IMR-90 (cell line): ENCODE measurements at regions not wholly inside any gene's neighbourhood (a gene's known extent, or its start where the extent isn't known, plus 50 kb on each side); places are given as distances from the start of the nearest gene placed in this dataset.

Experiments used
- ATAC-seq: fragments of 200-7000 bp; cut with Tn5 transposase; 2 replicates; pipeline ENCODE4 v1.9.1; 2020; ENCODE audit warnings: low read depth, mild to moderate bottlenecking, moderate library complexity
- BruUV-seq: library from RNA; stranded (reverse); fragments of 400-500 nt; replicated peaks from 2 replicates; lab custom pipeline; 2021; lab: Mats Ljungman, UMichigan
- CTCF ChIA-PET: fragments of 300-600 bp; formaldehyde crosslinking; extraction: SDS; loops from one replicate; lab custom pipeline; 2021; ENCODE audit warnings: antibody characterized with exemption; lab: Yijun Ruan, JAX
- POLR2A ChIA-PET: fragments of 300-600 bp; sonication (Branson Sonifier 250); formaldehyde crosslinking; loops from one replicate; lab custom pipeline; 2022; ENCODE audit warnings: antibody characterized with exemption; ENCODE audit not compliant: unreplicated experiment; lab: Charles Lee
- DNase-seq: peaks from one replicate; pipeline ENCODE4 v3.0.0; 2013
- H2AFZ ChIP-seq: replicated peaks from 2 replicates; pipeline ENCODE3; 2013; ENCODE audit warnings: low read length, mild to moderate bottlenecking; ENCODE audit not compliant: poor library complexity
- H2AK5ac ChIP-seq: 2 replicates; pipeline ENCODE4 v1.6.1; 2013; ENCODE audit warnings: low read depth, low read length, inconsistent platforms
- H2AK9ac ChIP-seq: replicated peaks from 2 replicates; pipeline ENCODE3; 2013; ENCODE audit warnings: mild to moderate bottlenecking, low read depth, low read length, moderate library complexity; ENCODE audit not compliant: poor library complexity
- H2BK120ac ChIP-seq: 2 replicates; pipeline ENCODE4 v1.6.1; 2013; ENCODE audit warnings: low read depth, low read length, inconsistent platforms
- H2BK15ac ChIP-seq: 3 replicates; pipeline ENCODE4 v1.6.1; 2013; ENCODE audit warnings: low read depth, low read length, inconsistent platforms
- H2BK20ac ChIP-seq: 2 replicates; pipeline ENCODE4 v1.6.1; 2013; ENCODE audit warnings: low read depth, mild to moderate bottlenecking, inconsistent platforms, low read length, moderate library complexity
- H2BK5ac ChIP-seq: 2 replicates; pipeline ENCODE4 v1.6.1; 2013; ENCODE audit warnings: mild to moderate bottlenecking, low read depth, low read length, inconsistent platforms; ENCODE audit not compliant: poor library complexity, severe bottlenecking
- H3K14ac ChIP-seq: replicated peaks from 2 replicates; pipeline ENCODE4 v1.6.1; 2013; ENCODE audit warnings: low read depth, low read length, inconsistent platforms
- H3K18ac ChIP-seq: 2 replicates; pipeline ENCODE4 v1.6.1; 2013; ENCODE audit warnings: low read depth, low read length, control low read depth
- H3K23ac ChIP-seq: 2 replicates; pipeline ENCODE4 v1.6.1; 2013; ENCODE audit warnings: low read depth, low read length, inconsistent platforms
- H3K27ac ChIP-seq: 2 replicates; pipeline ENCODE4 v1.5.1; 2013; ENCODE audit warnings: mild to moderate bottlenecking, control low read depth, low read length; ENCODE audit not compliant: insufficient read depth
- H3K27me3 ChIP-seq: 2 replicates; pipeline ENCODE4 v1.6.1; 2013; ENCODE audit warnings: low read length; ENCODE audit not compliant: control insufficient read depth, insufficient read depth
- H3K36me3 ChIP-seq: 2 replicates; pipeline ENCODE4 v1.6.1; 2013; ENCODE audit warnings: low read length, mixed read lengths; ENCODE audit not compliant: control insufficient read depth, insufficient read depth
- H3K4ac ChIP-seq: 2 replicates; pipeline ENCODE4 v1.6.1; 2013; ENCODE audit warnings: low read depth, low read length, inconsistent platforms
- H3K4me1 ChIP-seq: 2 replicates; pipeline ENCODE4 v1.6.1; 2013; ENCODE audit warnings: low read length, mixed read lengths; ENCODE audit not compliant: control insufficient read depth, insufficient read depth
- H3K4me2 ChIP-seq: 2 replicates; pipeline ENCODE4 v1.6.1; 2013; ENCODE audit warnings: low read depth, mild to moderate bottlenecking, control low read depth, low read length, moderate library complexity
- H3K4me3 ChIP-seq: 2 replicates; pipeline ENCODE4 v1.5.1; 2013; ENCODE audit warnings: low read depth, mild to moderate bottlenecking, control low read depth, low read length, moderate library complexity; ENCODE audit not compliant: insufficient read depth
- H3K56ac ChIP-seq: 2 replicates; pipeline ENCODE4 v1.6.1; 2013; ENCODE audit warnings: low read length, inconsistent platforms; ENCODE audit not compliant: insufficient read depth; ENCODE audit errors: extremely low read depth
- H3K79me1 ChIP-seq, 2 experiments: 2 replicates each; pipeline ENCODE4 v1.6.1; 2013; ENCODE audit warnings: low read length in 2 of 2, inconsistent platforms in 1 of 2, low read depth in 1 of 2
- H3K9ac ChIP-seq: 2 replicates; pipeline ENCODE4 v1.6.1; 2013; ENCODE audit warnings: low read depth, low read length, control low read depth
- H3K9me1 ChIP-seq: 2 replicates; pipeline ENCODE4 v1.6.1; 2013; ENCODE audit warnings: low read length, inconsistent platforms; ENCODE audit not compliant: insufficient read depth
- H3K9me3 ChIP-seq: 2 replicates; pipeline ENCODE4 v1.6.1; 2013; ENCODE audit warnings: low read length; ENCODE audit not compliant: control insufficient read depth, insufficient read depth
- H4K20me1 ChIP-seq: 2 replicates; pipeline ENCODE4 v1.6.1; 2013; ENCODE audit warnings: low read length, inconsistent platforms; ENCODE audit not compliant: insufficient read depth
- H4K5ac ChIP-seq: 2 replicates; pipeline ENCODE4 v1.6.1; 2013; ENCODE audit warnings: mild to moderate bottlenecking, low read depth, low read length, control low read depth
- H4K8ac ChIP-seq, 2 experiments: 2 replicates each; pipeline ENCODE4 v1.6.1; 2013; ENCODE audit warnings: low read depth in 2 of 2, low read length in 2 of 2, control low read depth in 1 of 2, inconsistent platforms in 1 of 2
- H4K91ac ChIP-seq: 2 replicates; pipeline ENCODE4 v1.6.1; 2013; ENCODE audit warnings: low read depth, low read length, inconsistent platforms; ENCODE audit not compliant: insufficient read depth
- MXI1 ChIP-seq: IDR thresholded peaks from 2 replicates; pipeline ENCODE4 v1.6.1; 2012; ENCODE audit warnings: low read depth, mild to moderate bottlenecking, low read length, moderate library complexity, borderline replicate concordance
- NFE2L2 ChIP-seq: fragments of 150-350 bp; IDR thresholded peaks from 2 replicates; pipeline ENCODE4 v1.6.1; 2016; ENCODE audit warnings: low read depth, mild to moderate bottlenecking, low read length
- RFX5 ChIP-seq: IDR thresholded peaks from 2 replicates; pipeline ENCODE4 v1.8.0; 2012; ENCODE audit warnings: low read depth, mild to moderate bottlenecking, low read length, moderate library complexity
- SMC3 ChIP-seq: fragments of 150-350 bp; IDR thresholded peaks from 2 replicates; pipeline ENCODE4 v1.6.1; 2016; ENCODE audit warnings: low read depth, mild to moderate bottlenecking, antibody characterized with exemption, low read length, moderate library complexity
- WGBS, 2 experiments: methylation state at CpG; one replicate each; pipeline versions ENCODE4 v1.1.5 to v1.1.7; 2013; ENCODE audit warnings: missing lambda C conversion rate in 2 of 2; ENCODE audit not compliant: insufficient read length in 1 of 2; ENCODE audit errors: extremely low coverage in 2 of 2; 5-methylcytosine and 5-hydroxymethylcytosine counted together
- dilution Hi-C: fragments of 300-500 bp; cut with HindIII; formaldehyde crosslinking; loops from one replicate; pipeline ENCODE4 v1.14.3; 2018; ENCODE audit warnings: low sequenced_read_pairs; ENCODE audit not compliant: unreplicated experiment
- in situ Hi-C: fragments of 300-500 bp; cut with MboI; formaldehyde crosslinking; loops from 3 replicates; pipeline ENCODE4 v1.14.3; 2019; ENCODE audit warnings: low sequenced_read_pairs, inconsistent platforms, mixed read lengths
- intact Hi-C: fragments of 100-400 bp; cut with micrococcal nuclease; formaldehyde crosslinking; loops from 2 replicates; pipeline ENCODE4 v1.10.0; 2022
- TF ChIP-seq, protein P1 (sequence below): fragments of 150-350 bp; IDR thresholded peaks from 2 replicates; pipeline ENCODE4 v1.6.1; 2017; ENCODE audit warnings: mild to moderate bottlenecking, antibody characterized with exemption, low read length, low read depth

GRCh38 chr7:91412298-91412697 is 148.1 kb downstream of the FZD1 start:
- Histone ChIP-seq H2AK9ac (no peak overlapping the region), H2AK5ac (no peak overlapping the region), H2AFZ (no peak overlapping the region), H3K4ac (no peak overlapping the region), H2BK120ac (no peak overlapping the region), H3K79me1 (no peaks in the 10 kb centered on the region), H3K27me3 (no peaks in the 10 kb centered on the region; the same call in 1 of the 2 replicates), H3K14ac (no peak overlapping the region), H3K56ac (no peak overlapping the region), H3K36me3 (no peaks in the 10 kb centered on the region), H4K8ac (no peak overlapping the region), H3K27ac (no peak overlapping the region), H3K9me3 (no peaks in the 10 kb centered on the region), H3K4me1 (no peaks in the 10 kb centered on the region), H4K20me1 (no peaks in the 10 kb centered on the region), H2BK5ac (no peak overlapping the region), H3K4me3 (no peak overlapping the region), H3K18ac (no peak overlapping the region), H3K9ac (no peak overlapping the region), H4K91ac (no peak overlapping the region), H3K23ac (no peak overlapping the region), H3K4me2 (no peak overlapping the region), H4K5ac (no peak overlapping the region), H2BK15ac (no peak overlapping the region), H3K9me1 (no peaks in the 10 kb centered on the region), H2BK20ac (no peak overlapping the region)
- DNase-seq (no peak), ATAC-seq (no peak)
- ChIA-PET CTCF (no interaction called here), POLR2A (no interaction called here)
- no CpG with 5 or more reads among the region's 2 CpGs for WGBS, 2 experiments
- dilution Hi-C loops (no loop called here), in situ Hi-C loops (no loop called here), intact Hi-C loops (no loop called here)
- no peak for TF ChIP-seq SMC3
- TF ChIP-seq MXI1 = no peak
- TF ChIP-seq NFE2L2 = no peak
- TF ChIP-seq RFX5 = no peak
- TF ChIP-seq, protein P1, sequence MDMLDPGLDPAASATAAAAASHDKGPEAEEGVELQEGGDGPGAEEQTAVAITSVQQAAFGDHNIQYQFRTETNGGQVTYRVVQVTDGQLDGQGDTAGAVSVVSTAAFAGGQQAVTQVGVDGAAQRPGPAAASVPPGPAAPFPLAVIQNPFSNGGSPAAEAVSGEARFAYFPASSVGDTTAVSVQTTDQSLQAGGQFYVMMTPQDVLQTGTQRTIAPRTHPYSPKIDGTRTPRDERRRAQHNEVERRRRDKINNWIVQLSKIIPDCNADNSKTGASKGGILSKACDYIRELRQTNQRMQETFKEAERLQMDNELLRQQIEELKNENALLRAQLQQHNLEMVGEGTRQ = no peak
- no TSS peak for BruUV-seq
